ENCODE measurements at regions not wholly inside any gene's neighbourhood (a gene's known extent, or its start where the extent isn't known, plus 50 kb on each side); places are given as distances from the start of the nearest gene placed in this dataset.

DNA sequence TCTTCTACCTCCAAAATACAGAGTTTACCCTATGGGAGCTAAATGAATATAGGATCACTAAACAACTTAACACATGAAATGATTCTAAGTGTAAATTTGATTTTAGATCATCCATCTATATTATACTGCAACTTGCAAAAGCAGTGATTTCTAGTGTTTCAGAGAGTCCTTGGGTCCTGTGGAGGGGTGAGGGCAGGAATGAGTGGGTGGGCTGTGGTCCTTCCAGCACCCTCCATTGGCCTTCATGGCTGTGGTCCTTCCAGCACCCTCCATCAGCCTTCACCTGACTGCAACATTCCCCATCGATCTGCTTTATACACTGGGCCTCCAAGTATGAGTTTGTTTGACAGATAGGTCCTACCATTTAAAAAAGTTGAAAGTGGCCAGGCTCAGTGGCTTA, 70.5 kb downstream of the TTC6 start:
- Histone ChIP-seq H3K4me1 (no peaks in the 10 kb centered on the region), H3K27ac (no peak overlapping the region), H3K4me3 (no peak overlapping the region), H3K9me3 (no peaks in the 10 kb centered on the region), H3K27me3 (no peaks in the 10 kb centered on the region), H3K36me3 (no peaks in the 10 kb centered on the region)
- WGBS, 2 donors: 67 to 85% methylated on average over 1 of the region's 1 CpG
- intact Hi-C loops (cut with DNase I): no loop called here
- TF ChIP-seq EP300 (IDR thresholded peaks at IDR 0.05) (no peak), POLR2A (IDR thresholded peaks at IDR 0.05) (no peak), POLR2AphosphoS5 (IDR thresholded peaks at IDR 0.05) (no peak), CTCF (IDR thresholded peaks at IDR 0.05) (no peak)
- no peak for DNase-seq

DNA sequence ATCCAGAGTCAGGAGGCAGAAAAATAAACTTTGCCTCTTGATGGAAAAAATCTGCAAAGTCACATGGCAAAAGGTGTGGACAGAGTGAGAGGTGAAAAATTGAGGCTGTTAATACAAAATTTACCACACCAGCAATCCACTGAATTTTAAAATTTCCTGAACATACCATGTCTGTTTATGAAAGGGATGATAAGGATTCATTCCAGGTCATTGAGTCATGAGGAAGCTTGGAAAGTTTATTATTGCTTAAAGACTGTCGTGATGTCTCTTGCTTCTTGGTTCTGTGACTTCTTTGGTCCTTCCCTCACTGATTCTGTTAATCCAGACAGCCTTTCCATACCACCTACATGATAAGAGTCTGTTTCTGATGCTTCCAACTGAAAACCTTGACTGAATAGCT, 73.2 kb downstream of the TTC6 start:
- Histone ChIP-seq H3K36me3 (no peaks in the 10 kb centered on the region), H3K27ac (no peak overlapping the region), H3K9me3 (no peaks in the 10 kb centered on the region), H3K27me3 (no peaks in the 10 kb centered on the region), H3K4me3 (no peak overlapping the region), H3K4me1 (no peaks in the 10 kb centered on the region)
- intact Hi-C loops (cut with DNase I): no loop called here
- no peak for DNase-seq
- TF ChIP-seq POLR2A (IDR thresholded peaks at IDR 0.05): no peak
- no peak for TF ChIP-seq CTCF (IDR thresholded peaks at IDR 0.05)
- no peak for TF ChIP-seq POLR2AphosphoS5 (IDR thresholded peaks at IDR 0.05)
- TF ChIP-seq EP300 (IDR thresholded peaks at IDR 0.05): no peak
- WGBS, 2 donors: 59 to 67% methylated on average over 1 of the region's 1 CpG

DNA sequence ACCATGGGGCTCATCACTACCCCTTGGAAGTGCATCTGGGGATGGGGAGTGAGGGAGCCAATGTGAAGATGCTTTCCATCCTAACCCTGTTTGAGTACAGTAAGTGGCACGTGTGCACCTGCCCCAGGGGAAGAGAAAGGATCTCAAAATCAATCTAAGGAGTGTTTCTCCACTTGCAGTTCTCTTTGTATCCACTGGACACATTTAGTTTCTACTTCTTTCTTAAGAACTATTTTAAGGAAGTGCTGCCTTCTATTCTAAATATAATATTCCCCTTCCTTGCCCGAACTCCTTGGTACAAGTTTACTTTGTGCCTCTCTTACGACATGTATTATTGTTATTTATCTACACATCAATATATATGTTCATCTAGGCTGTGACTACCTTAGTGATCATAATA, 73.8 kb downstream of the TTC6 start:
- no peak for TF ChIP-seq POLR2AphosphoS5 (IDR thresholded peaks at IDR 0.05)
- TF ChIP-seq EP300 (IDR thresholded peaks at IDR 0.05): no peak
- TF ChIP-seq CTCF (IDR thresholded peaks at IDR 0.05): no peak
- no peak for TF ChIP-seq POLR2A (IDR thresholded peaks at IDR 0.05)
- WGBS, 2 donors: 68 to 72% methylated on average over 3 of the region's 3 CpGs
- intact Hi-C loops (cut with DNase I): no loop called here

DNA sequence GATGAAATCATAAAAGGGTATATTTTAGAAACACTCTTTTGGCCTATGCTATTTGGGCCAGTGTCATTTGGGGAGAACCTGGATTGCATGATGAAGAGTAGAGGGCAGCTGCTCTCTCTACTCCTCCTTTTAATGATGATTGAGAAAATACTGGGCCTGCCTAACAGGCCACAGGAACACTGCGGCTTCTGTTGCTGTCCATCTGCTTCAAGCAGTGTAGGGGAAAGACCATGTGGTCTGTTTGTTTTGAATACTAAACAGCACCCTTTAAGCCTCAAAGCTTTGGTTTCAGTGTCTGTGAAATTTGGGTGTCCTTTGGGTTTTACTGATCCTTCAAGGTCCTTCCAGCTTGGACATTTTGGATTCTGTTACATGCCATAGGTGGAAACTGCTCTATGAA, 78.0 kb downstream of the TTC6 start:
- no peak overlapping the region for H3K4me3 ChIP-seq
- intact Hi-C loops (cut with DNase I): no loop called here
- DNase-seq: no peak
- H3K36me3 ChIP-seq: no peaks in the 10 kb centered on the region
- WGBS, 2 donors: 64 to 86% methylated on average over 1 of the region's 1 CpG
- no peaks in the 10 kb centered on the region for H3K4me1 ChIP-seq
- H3K9me3 ChIP-seq: no peaks in the 10 kb centered on the region
- H3K27ac ChIP-seq: no peak overlapping the region
- H3K27me3 ChIP-seq: no peaks in the 10 kb centered on the region
- TF ChIP-seq POLR2AphosphoS5 (IDR thresholded peaks at IDR 0.05) (no peak), POLR2A (IDR thresholded peaks at IDR 0.05) (no peak)

More for the DNA sequence above, 73.8 kb downstream of the TTC6 start:
- no peak overlapping the region for H3K27ac ChIP-seq
- H3K36me3 ChIP-seq: no peaks in the 10 kb centered on the region
- no peaks in the 10 kb centered on the region for H3K4me1 ChIP-seq
- H3K4me3 ChIP-seq: no peak overlapping the region
- DNase-seq: no peak
- no peaks in the 10 kb centered on the region for H3K27me3 ChIP-seq
- H3K9me3 ChIP-seq: no peaks in the 10 kb centered on the region

DNA sequence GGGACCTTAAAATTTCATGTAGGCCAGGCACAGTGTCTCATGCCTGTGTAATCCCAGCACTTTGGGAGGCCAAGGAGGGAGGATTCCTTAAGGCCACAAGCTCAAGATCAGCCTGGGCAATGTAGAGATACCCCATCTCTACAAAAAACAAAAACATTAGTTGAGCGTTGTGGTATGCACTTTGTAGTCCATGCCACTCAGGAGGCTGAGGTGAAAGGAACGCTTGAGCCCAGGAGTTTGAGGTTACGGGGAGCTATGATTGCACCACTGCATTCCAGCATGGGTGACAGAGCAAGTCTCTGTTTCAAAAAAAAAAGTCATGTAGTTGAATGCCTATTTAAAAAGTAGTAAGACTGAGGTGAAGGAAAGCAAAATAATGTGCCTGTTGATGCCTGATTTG, 83.5 kb downstream of the TTC6 start:
- Histone ChIP-seq H3K4me1 (no peaks in the 10 kb centered on the region), H3K27ac (no peak overlapping the region), H3K27me3 (no peaks in the 10 kb centered on the region), H3K36me3 (no peaks in the 10 kb centered on the region), H3K9me3 (no peaks in the 10 kb centered on the region), H3K4me3 (no peak overlapping the region)
- DNase-seq: no peak
- TF ChIP-seq CTCF (IDR thresholded peaks at IDR 0.05) (no peak), EP300 (IDR thresholded peaks at IDR 0.05) (no peak), POLR2A (IDR thresholded peaks at IDR 0.05) (no peak), POLR2AphosphoS5 (IDR thresholded peaks at IDR 0.05) (no peak)
- intact Hi-C loops (cut with DNase I): no loop called here
- 95 to 96% methylated on average over 3 of the region's 3 CpGs for WGBS, 2 donors
